HG03442 (cell line): ENCODE measurements at regions not wholly inside any gene's neighbourhood (a gene's known extent, or its start where the extent isn't known, plus 50 kb on each side); places are given as distances from the start of the nearest gene placed in this dataset.
"Not testable (repeated sequence)": the region's sequence is repeated elsewhere in the genome, so short reads cannot be mapped to it uniquely, and the experiment has no call there.

Experiments used
- ATAC-seq: cut with Tn5 transposase; IDR thresholded peaks from one replicate; pipeline ENCODE4 v1.9.1; 2021; ENCODE audit warnings: mild to moderate bottlenecking, moderate library complexity; ENCODE audit not compliant: unreplicated experiment

- no peak for ATAC-seq
Observed at GRCh38 chr13:110809871-110810486, 96.5 kb downstream of the ING1 start.

GRCh38 chr13:110811008-110811720 is 97.7 kb downstream of the ING1 start:
- ATAC-seq: no peak

GRCh38 chr13:110811771-110812120 is 98.2 kb downstream of the ING1 start:
- no peak for ATAC-seq

- ATAC-seq: no peak
Observed at GRCh38 chr13:110812121-110812868, 98.8 kb downstream of the ING1 start.

GRCh38 chr13:110812869-110813645 is 99.6 kb downstream of the ING1 start:
- no peak for ATAC-seq

GRCh38 chr13:110813646-110814624 is 100.4 kb downstream of the ING1 start:
- no peak for ATAC-seq

GRCh38 chr13:110815471-110816204 is 99.2 kb downstream of the ANKRD10 start:
- no peak for ATAC-seq

GRCh38 chr13:110816500-110816899 is 98.4 kb downstream of the ANKRD10 start:
- ATAC-seq: no peak

GRCh38 chr13:110817143-110817542 is 97.7 kb downstream of the ANKRD10 start:
- no peak for ATAC-seq

GRCh38 chr13:110818747-110819146 is 96.1 kb downstream of the ANKRD10 start:
- no peak for ATAC-seq

- peak; percentile 83 for ATAC-seq
Observed at GRCh38 chr13:110819203-110820014, 95.5 kb downstream of the ANKRD10 start.

- no peak for ATAC-seq
Observed at GRCh38 chr13:110820322-110820721, 94.5 kb downstream of the ANKRD10 start.

- ATAC-seq: not testable (repeated sequence)
Observed at GRCh38 chr13:110821837-110822668, 92.8 kb downstream of the ANKRD10 start.

- ATAC-seq: no peak
Observed at GRCh38 chr13:110822669-110822945, 92.3 kb downstream of the ANKRD10 start.

- ATAC-seq: no peak
Observed at GRCh38 chr13:110824702-110825300, 90.1 kb downstream of the ANKRD10 start.

GRCh38 chr13:110825516-110825915 is 89.4 kb downstream of the ANKRD10 start:
- ATAC-seq: no peak

GRCh38 chr13:110826101-110826500 is 88.8 kb downstream of the ANKRD10 start:
- ATAC-seq: no peak
